ENCODE measurements at regions not wholly inside any gene's neighbourhood (a gene's known extent, or its start where the extent isn't known, plus 50 kb on each side); places are given as distances from the start of the nearest gene placed in this dataset.
"Not testable (repeated sequence)": the region's sequence is repeated elsewhere in the genome, so short reads cannot be mapped to it uniquely, and the experiment has no call there.

DNA sequence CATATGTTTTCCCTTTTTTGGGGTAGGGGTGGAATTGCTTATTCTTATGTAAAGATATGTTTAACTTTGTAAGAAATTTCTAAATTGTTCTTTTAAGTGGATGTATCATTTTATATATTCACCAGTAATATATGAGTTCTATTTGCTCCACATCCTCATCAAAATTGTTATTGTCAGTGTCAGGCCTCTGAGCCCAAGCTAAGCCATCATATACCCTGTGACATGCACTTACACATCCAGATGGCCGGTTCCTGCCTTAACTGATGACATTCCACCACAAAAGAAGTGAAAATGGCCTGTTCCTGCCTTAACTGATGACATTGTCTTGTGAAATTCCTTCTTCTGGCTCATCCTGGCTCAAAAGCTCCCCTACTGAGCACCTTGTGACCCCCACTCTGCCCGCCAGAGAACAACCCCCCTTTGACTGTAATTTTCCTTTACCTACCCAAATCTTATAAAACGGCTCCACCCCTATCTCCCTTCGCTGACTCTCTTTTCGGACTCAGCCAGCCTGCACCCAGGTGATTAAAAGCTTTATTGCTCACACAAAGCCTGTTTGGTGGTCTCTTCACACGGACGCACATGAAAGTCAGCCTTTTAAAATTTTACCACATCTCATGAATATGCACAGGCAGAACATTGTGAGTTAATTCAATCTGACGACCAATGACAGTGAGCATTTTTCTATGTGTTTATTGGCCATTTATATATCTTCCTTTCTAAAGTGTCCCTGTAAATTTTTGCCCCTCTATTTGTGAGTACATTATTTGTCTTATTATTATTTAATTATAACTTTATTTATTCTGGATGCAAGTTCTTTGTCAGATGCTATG, 176.8 kb downstream of the CDC14C start:
- not testable (repeated sequence) for DNase-seq

DNA sequence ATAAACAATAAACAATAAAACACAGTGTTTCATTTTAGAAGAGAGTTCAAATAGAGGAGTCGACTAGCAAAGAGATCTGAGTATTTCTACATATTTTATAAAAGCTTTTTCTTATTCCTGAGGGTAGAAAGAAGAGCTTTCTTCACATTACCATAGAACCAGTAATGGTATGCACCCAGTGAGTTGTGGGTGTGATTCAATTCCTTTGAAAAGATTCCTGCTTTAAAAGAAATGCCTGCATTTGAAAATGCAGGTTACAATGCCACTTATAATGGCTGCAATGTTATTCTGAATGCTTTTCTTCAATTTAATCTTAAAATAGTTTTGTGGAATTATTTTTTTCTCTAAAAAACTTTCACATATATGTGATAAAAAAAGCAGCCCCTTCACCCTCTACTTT, 178.1 kb downstream of the CDC14C start:
- DNase-seq: no peak

DNA sequence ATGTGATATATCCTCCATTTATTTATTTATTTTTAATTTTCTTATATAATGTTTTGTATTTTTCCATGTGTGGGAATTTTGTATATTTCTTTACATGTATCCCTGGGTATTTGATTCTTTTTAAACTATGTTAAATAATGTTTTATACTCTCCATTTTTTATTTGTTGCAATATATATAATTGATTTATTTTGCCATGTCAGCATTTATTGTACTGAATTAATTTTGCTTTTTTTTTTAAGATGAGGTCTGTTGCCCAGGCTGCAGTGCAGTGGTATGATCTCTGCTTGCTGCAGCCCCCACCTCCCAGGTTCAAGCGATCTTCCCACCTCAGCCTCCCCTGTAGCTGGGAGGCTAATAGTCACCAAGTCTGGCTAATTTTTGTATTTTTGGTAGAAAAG, 187.4 kb downstream of the CDC14C start:
- no peak for DNase-seq

DNA sequence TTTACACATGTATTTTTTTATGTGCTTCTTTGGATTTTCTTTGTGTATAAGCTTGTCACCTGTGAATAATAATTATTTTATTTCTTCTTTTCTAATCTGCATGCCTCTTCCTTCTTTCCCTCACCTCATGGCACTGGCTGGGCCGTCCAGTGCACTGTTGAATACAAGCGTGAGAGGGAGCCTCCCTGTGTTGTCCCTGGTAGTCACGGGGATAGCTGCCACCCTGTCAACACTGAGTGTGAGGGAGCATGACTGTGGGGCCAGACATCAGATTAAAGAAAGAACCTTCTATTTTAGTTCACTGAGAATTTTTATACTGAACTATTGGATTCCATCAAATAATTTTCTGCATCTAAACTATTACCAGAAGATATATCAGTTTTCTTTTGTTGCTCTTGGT, 187.9 kb downstream of the CDC14C start:
- DNase-seq: peak in 1 of 2 experiments; percentile 3

DNA sequence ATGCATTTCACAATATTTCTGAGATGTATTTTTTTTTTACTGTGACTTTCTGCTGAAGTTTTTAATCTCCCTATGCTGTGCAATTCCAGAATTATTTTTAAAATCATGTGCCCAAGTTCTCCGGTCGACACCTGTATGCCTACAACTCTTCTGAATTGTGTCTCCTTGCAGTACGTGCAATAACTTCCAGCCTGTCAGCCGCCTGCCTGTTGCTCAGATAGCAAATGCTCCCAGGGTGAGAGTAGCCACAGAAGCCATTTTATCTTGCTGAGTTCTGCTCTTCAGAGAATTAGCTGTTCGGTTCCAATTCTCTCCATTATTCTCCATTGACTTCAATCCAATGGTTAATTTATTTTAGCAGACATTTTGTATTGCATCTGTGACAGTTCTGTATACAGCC, 188.3 kb downstream of the CDC14C start:
- no peak for DNase-seq

DNA sequence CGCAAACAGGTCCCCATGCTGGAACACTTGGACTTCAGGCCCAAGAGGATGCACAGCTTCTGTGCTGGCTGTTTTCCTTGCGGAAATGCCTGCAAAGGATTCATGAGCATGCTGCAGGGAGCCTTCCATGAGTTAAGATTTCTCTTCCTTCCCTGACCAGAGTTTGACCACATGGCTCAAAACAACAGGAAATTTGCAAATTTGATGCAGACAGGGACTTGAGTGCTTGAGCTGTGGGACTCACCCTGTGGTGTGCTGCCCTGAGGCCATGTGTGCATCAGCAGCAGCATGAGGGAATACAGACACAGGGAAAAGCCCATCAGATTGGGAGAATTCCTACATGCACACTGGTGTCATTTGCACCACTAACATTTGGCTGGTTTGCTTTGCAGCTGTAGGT, 195.4 kb downstream of the CDC14C start:
- no peak for DNase-seq

DNA sequence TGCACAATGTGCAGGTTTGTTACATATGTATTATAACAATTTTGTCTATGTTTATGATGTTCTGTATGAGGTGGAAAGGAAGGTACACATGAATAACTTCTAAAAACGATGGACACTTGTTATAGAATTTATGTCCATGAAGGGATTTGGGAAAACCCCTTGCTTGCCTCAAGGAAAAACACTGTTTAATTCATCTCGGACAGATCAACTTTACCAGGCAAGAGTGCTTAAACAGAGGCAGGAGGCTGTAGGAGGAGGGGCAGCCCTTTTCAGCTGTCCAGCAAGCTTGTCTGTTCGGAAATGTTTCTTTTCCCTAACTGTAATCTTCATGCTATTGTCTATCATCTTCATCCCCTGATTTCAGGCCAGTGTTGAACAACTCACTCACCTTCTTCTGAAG, 200.9 kb downstream of the CDC14C start:
- DNase-seq: no peak

DNA sequence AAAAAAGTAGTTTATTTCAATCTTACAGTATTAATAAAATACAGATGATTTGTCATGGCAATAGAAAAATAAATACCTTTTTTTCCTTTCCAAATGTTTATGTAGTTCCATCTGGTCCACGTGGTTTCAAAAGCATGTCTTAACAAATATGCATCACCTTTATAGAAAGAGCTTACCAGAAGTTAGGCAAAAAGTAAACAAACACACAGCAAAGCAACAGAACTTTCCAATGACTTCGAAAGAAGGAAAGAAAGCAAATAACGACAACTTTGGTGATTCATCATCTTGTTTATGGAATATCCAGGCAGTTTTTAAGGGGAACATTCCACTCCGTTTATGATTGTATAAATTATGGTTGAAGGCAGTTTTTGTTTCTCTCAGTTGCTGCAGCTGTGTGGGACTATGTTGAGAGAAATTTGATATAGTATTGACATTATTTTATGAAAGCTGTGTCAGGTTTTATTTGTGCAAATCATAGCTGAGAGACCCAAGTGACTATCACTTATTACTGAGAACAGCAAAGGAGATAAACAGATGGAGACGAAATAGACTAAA, 203.1 kb downstream of the CDC14C start:
- no peak for DNase-seq

DNA sequence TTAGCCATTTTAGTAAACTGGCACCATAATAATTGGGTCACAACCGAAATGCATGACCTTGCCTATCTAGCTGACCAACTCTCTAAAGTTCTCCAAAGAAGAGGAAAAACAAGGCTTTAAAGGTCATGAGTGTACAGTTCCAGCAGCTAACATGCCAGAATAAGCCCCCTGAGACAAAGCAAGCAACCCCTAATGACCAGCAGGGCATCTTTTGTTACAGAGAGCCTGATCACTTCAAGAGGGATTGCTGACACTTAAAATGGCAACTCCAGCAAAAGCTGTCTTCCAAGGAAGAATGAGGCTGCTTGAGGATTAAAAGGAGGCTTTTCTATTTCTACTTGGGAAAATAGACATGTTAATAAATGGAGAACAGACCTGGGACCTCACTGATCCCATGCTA, 213.6 kb downstream of the CDC14C start:
- DNase-seq: no peak

DNA sequence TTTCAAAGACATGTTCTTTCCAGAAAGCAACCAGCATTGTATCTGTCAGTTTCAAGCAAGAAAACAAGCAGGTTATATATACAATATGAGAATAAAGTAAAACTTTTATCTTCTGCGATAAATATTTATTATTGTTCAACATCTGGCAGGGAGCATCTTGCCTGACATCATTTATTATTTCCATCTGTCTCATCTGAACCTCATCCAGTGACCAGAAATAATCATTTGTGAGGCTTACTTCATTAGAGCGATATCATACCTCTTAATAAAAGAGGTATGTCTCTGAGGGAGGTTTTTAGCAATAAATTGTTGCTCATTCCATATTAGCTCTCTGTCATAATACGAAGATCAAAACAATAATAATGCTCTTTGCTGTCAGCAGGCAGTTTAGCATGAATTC, 226.1 kb downstream of the CDC14C start:
- no peak for DNase-seq

DNA sequence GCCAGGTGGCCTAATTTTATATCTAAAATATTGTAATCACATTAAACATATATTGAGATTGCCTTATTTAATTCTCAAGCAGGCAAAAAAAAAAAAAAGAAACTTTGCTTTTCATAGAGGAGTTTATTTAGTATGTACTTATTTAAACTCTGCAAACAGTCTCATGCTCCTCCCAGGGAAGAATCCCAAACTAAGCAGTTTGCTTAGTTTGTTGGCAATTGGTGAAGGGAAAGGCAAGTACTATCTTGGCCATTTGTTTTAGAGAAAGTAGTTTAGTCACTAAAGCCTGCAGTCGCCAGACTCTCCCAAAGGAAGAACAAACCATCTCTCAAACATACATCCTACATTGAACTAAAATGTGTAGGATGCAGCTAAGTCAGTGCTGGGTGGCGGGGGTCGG, 226.8 kb downstream of the CDC14C start:
- DNase-seq: no peak

DNA sequence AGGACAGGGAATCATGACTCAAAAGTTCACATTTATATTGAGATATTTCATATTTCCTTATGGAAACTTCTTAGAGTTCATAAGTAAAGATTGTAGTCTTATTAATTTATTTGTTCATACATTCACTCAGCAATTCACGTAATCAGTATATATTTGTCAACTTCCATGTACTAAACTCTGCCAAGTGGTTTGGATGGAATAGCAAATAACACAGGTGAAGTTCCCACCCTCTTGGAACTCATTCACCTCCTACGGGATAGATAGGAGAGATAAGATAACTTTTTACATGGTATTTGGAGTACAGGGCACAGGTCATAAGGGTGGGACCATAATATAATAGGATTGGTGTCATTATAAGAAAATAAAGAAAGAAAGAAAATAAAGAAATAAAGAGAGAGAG, 234.0 kb downstream of the CDC14C start:
- DNase-seq: no peak

DNA sequence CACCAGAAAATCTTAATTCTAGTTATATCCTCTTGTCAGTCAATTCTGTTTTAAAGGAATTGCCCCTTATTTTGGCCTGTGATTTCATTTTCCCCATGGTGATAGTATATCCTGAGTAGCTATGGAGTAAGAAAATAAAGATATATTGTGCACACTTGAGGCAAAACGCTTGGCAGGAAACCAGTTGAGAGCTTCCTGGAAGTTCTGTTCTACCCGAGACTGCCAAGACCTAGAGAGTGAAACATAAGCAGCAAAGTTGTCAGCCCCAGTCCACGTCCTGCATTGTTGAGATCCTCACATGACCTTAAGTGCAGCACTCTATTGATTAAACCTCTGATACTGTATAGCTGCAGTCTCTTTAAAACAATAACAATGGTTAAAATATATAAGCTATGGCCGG, 235.2 kb downstream of the CDC14C start:
- DNase-seq: no peak

DNA sequence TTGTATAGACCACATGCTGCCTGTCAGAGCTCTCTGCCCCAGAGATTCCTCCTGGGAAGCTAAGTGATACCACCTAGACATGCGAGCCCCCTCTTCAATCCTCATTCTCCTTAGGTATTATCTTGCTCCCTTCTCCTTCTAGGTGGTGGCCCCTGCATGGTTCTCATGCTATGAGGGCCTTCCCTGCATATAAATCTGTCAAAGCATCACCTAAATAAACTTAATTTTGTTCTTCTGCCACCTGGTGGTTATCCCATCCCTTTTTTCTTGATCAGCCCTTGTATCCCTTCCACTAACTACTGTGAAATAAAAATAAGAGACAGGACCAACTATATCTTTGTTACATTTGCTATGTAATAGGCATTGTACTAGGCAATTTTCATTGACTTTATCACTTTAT, 242.1 kb downstream of the CDC14C start:
- DNase-seq: peak; percentile 52 to 70

DNA sequence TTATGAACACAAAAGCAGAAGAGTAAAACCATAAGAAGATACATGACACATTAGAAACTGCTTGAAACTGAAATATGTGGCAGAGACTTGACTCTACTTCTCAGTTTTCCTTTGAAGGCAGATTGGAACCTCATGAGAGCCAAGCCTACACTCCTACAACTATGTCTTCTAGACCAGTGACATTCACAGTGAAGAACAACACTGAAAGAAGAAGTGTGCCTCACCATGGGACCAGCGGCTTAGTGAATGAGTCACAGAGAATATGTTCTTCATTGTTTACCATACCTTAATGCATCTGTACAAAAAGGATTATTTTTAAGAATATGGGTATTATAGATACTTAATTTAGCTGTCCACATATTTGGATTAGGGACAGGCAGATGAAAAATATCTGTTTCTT, 248.3 kb downstream of the CDC14C start:
- DNase-seq: no peak

DNA sequence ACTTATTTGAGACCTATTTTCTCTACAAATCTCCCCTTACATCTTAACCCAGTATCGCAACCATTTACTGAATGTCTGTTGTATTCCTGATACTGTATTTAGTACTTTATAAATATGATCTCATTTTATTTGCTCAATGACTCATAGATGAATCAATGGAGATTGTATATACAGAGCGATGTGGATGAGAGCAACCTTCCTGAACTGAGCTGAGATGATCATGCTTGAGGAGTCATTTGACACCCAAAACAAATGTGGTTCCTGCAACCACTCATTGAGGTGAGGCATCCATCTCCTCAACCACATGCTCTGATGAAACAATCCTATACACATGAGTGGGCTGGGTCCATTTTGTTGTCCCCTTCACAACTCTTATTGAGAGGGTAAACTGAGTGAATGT, 250.0 kb downstream of the CDC14C start:
- no peak for DNase-seq

DNA sequence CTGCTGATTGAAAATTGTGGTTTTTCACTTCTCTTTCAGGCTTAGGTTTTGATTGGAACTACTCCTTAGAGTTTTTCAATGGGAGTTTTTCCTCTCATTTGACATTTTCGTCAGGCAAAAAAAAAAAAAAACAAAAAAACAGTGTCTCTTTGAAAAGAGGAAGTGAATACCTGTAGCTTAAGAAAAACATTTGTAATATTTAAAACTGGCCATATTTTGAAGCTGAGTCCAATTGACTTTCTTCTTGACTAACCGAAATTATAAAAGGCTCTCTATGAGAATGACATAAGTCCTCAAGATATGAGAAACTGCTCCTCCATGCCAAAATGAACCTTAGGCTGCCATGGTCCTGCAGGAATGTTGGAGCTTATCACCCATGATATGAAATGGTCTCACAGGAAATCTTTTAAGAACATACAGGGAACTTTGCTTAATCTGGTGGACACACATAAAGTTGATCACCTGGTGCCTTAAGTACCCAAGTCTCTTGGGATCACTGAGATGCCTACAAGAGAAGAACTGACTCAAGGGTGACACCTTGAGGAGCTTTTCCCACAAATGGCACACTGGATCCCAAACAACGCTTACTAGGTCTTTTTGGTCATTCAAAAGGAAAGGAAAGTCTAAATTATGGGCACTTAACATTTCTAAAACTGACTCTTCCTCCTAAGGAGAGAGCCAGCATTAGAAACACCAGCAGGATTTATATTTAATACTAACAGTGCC, 263.4 kb downstream of the CDC14C start:
- peak in 1 of 2 experiments; percentile 3 for DNase-seq

DNA sequence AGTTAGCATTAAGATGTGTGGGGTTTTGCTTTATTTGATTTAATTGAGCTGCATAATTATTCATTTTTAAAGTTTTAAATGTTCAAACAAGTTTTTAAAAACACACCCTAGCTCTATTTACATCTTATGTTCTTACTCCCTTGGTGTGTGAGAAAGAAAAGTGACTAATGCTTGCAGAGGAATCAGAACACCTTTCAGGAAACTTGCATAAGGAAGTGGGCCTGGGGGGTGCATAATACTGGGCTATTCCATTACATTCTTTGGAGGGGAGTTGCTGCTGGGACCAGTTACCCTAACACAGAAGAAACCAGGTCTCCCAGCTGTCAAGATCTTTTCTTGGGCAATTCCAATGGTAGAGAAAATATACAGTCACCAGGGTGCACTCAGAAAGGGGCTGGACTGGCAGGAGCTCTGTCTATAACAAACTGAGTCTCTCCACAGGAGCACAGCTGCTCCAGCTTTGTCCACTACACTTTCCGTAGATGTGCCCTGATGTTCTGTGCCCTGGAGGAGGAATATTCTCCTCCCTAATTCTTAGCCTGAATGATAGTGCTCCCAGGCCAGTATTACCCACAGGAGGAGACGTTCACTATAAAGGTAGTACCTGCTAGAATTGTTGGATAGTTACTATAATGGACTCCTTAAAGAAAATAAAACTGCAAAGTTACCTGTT, 304.2 kb downstream of the CDC14C start:
- DNase-seq: peak in 1 of 2 experiments; percentile 2

DNA sequence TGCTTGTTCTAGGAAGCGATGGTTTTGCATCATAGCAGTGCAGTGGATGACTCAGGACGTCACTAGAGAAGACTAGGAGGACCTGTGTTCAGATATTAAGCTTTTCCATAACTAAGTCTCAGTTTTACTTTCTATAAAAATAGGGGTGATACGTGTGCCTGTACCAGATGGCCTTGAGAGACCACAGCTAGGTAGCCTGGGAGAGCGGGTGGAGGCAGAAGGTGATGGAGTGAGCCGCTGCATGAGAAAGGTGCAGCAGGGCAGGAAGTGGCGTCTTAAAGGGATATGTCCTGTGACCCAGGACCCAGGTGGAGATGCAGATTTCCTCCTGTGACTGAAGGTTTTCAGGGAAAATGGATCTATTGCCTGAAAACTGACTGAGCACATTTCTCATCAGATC, 304.9 kb downstream of the CDC14C start:
- DNase-seq: no peak

DNA sequence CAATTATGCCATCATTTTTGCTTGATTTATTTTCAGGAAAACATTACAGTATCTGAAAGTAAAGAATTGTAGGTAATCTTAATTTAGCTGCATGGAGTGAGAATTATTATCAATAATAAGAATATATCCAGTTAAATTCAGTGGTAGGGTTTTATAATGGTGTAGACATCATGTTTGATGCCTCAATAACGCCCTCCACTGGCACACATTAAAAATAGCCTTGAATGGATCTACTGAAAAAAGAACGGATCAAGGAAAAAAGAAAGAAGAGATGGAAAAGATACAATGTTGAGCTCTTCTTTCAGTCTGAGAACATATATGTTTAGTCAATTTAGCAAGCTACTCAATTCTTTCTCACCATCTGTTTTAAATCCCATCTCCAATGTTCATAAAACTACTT, 319.2 kb downstream of the CDC14C start:
- peak in 1 of 2 experiments; percentile 26 for DNase-seq

DNA sequence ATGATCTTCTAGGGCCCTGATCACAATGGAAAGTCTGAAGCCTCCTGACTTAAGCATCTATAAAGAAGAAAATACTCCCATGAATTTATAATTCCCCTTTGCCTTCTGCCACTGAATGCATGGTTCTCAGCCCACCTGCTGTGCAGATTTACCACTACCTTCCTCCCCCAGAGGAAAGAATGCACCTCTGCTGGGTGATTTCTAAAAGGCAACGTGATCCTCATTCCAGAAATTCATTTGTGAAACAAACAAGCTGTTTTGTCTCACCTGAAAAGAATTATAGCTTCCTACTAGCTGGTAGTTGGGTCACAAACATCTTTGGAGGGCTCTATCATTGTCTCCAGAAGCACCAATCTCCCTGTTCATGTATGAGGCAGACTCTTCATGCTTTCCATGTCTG, 320.2 kb downstream of the CDC14C start:
- no peak for DNase-seq

DNA sequence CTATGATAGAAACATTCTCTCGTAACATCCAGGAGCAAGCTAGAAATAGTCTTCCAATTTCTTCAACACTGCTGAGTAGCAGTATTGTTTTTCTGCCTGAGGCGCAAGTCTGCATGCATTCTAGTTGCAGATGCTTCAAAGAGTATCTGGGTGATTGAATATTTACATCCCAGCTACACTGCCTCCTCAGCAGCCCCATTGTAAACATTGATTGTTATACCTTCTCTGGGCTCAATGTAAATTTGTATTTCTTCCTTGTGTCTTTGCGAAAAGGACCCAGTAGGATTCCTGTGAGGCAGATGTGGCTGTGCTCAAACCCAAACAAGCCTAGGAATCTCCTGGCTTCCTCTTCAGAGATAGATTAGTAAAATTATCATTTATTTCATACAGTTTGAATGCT, 320.7 kb downstream of the CDC14C start:
- no peak for DNase-seq

DNA sequence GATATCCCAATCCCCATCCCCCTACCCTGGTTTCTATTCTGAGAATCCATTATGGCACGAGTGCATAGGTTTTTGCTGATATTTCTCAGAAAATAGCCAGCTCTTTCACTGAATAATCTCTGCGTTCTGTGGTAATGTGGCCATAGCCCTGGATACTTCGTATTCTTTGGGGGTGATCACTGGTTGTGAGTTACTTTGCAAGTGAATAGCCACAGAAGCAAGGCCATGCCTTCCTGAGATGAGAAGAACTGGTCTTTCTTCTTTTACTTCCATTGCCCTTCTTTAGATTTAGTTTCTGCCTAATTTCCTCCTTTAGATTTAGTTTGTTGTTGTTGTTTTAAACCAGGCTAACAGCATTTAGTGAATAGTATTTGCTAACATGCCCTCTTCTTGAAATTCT, 323.4 kb downstream of the CDC14C start:
- DNase-seq: no peak

DNA sequence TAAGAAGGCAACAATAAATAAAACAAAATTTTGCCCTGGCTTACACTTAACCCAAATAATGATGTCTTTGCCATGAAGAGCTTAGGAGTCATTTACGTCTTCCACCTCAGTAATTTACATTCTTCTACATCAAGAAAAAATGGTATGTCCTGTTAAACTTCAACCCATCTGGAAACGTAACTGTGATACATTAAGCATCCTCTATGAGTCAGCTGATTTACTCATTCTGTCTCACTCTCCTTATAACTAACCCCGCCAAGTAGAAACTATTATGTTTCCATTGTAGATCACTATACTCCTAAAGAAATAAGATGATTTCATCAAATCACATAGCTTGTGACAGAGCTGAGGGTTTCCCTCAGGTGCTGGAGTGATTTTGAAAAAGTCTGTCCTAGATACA, 330.7 kb downstream of the CDC14C start:
- no peak for DNase-seq
